Uterus (tissue), 2 donors: ENCODE measurements at regions not wholly inside any gene's neighbourhood (a gene's known extent, or its start where the extent isn't known, plus 50 kb on each side); places are given as distances from the start of the nearest gene placed in this dataset.

ENCODE experiments used
- CTCF ChIP-seq, 4 experiments: fragments of 200-600 bp in 2 of 4; fragments of 450-650 bp in 2 of 4; sonication (generic) in 2 of 4; IDR thresholded peaks; one replicate each; pipeline ENCODE4 v1.5.1; 2016 to 2019; ENCODE audit warnings: antibody characterized with exemption in 4 of 4, mild to moderate bottlenecking in 2 of 4, moderate library complexity in 1 of 4
- POLR2A ChIP-seq, 2 donors: fragments of 450-650 bp; IDR thresholded peaks; one replicate each; pipeline ENCODE4 v1.6.1; 2016; ENCODE audit warnings: antibody characterized with exemption in 2 of 2, mild to moderate bottlenecking in 1 of 2, moderate library complexity in 1 of 2

- TF ChIP-seq CTCF (IDR thresholded peaks at IDR 0.05): no peak
- TF ChIP-seq POLR2A (IDR thresholded peaks at IDR 0.05): no peak
Observed at GRCh38 chr5:85052826-85053225, 668.1 kb upstream of the EDIL3 start.
